Jurkat, Clone E6-1 (cell line): ENCODE measurements at regions not wholly inside any gene's neighbourhood (a gene's known extent, or its start where the extent isn't known, plus 50 kb on each side); places are given as distances from the start of the nearest gene placed in this dataset.
"Not testable (repeated sequence)": the region's sequence is repeated elsewhere in the genome, so short reads cannot be mapped to it uniquely, and the experiment has no call there.

ENCODE experiments used
- DNase-seq: peaks from one replicate; pipeline ENCODE4 v3.0.0-alpha.2; 2011; ENCODE audit warnings: low read depth, low spot score
- H3K4me3 ChIP-seq: 2 replicates; pipeline ENCODE4 v1.5.1; 2011; ENCODE audit warnings: mild to moderate bottlenecking, low read length, control low read depth, moderate library complexity

- no peak for DNase-seq
- H3K4me3 ChIP-seq: no peak overlapping the region
These were observed 127.1 kb upstream of the XIST start for GRCh38 chrX:73979551-73980131.

- H3K4me3 ChIP-seq: no peak overlapping the region
- DNase-seq: peak; percentile 69
These were observed 125.1 kb upstream of the XIST start for GRCh38 chrX:73977542-73978169.

GRCh38 chrX:73967461-73967860, 114.9 kb upstream of the XIST start:
- not testable (repeated sequence) for H3K4me3 ChIP-seq, DNase-seq

- H3K4me3 ChIP-seq: no peak overlapping the region
- DNase-seq: no peak
These were observed 113.3 kb upstream of the XIST start for GRCh38 chrX:73965833-73966232.

- DNase-seq: no peak
- no peak overlapping the region for H3K4me3 ChIP-seq
These were observed 112.1 kb upstream of the XIST start for GRCh38 chrX:73964579-73964978.

GRCh38 chrX:73963682-73964081, 111.2 kb upstream of the XIST start:
- DNase-seq: no peak
- H3K4me3 ChIP-seq: no peak overlapping the region

- H3K4me3 ChIP-seq: no peak overlapping the region
These were observed 110.4 kb upstream of the XIST start for GRCh38 chrX:73962948-73963347.

GRCh38 chrX:73961867-73962266, 109.4 kb upstream of the XIST start:
- H3K4me3 ChIP-seq, DNase-seq: not testable (repeated sequence)

More at GRCh38 chrX:73962948-73963347, 110.4 kb upstream of the XIST start:
- no peak for DNase-seq

GRCh38 chrX:73944563-73944908, 92.0 kb upstream of the XIST start:
- peak overlapping the region; percentile 80 for H3K4me3 ChIP-seq
- DNase-seq: peak; percentile 3

- peak overlapping the region; percentile 80 for H3K4me3 ChIP-seq
- peak; percentile 89 for DNase-seq
These were observed 91.4 kb upstream of the XIST start for GRCh38 chrX:73943693-73944562.

GRCh38 chrX:73940893-73941470, 88.5 kb upstream of the XIST start:
- H3K4me3 ChIP-seq: no peak overlapping the region
- DNase-seq: peak; percentile 25

- not testable (repeated sequence) for DNase-seq, H3K4me3 ChIP-seq
These were observed 85.3 kb upstream of the XIST start for GRCh38 chrX:73937843-73938242.

GRCh38 chrX:73932522-73932921, 80.0 kb upstream of the XIST start:
- H3K4me3 ChIP-seq: no peak overlapping the region
- DNase-seq: no peak

GRCh38 chrX:73930300-73930699, 77.8 kb upstream of the XIST start:
- no peak for DNase-seq
- no peak overlapping the region for H3K4me3 ChIP-seq

GRCh38 chrX:73922856-73923455, 70.4 kb upstream of the XIST start:
- no peak overlapping the region for H3K4me3 ChIP-seq
- no peak for DNase-seq

GRCh38 chrX:73916931-73917667, 64.6 kb upstream of the XIST start:
- H3K4me3 ChIP-seq: no peak overlapping the region
- DNase-seq: no peak

GRCh38 chrX:73916489-73916888, 64.0 kb upstream of the XIST start:
- no peak for DNase-seq
- no peak overlapping the region for H3K4me3 ChIP-seq

- not testable (repeated sequence) for DNase-seq
These were observed 62.3 kb upstream of the XIST start for GRCh38 chrX:73914792-73915191.

GRCh38 chrX:73913580-73913979, 61.1 kb upstream of the XIST start:
- no peak overlapping the region for H3K4me3 ChIP-seq
- DNase-seq: no peak

More at GRCh38 chrX:73914792-73915191, 62.3 kb upstream of the XIST start:
- not testable (repeated sequence) for H3K4me3 ChIP-seq
